ENCODE measurements at regions not wholly inside any gene's neighbourhood (a gene's known extent, or its start where the extent isn't known, plus 50 kb on each side); places are given as distances from the start of the nearest gene placed in this dataset.

DNA sequence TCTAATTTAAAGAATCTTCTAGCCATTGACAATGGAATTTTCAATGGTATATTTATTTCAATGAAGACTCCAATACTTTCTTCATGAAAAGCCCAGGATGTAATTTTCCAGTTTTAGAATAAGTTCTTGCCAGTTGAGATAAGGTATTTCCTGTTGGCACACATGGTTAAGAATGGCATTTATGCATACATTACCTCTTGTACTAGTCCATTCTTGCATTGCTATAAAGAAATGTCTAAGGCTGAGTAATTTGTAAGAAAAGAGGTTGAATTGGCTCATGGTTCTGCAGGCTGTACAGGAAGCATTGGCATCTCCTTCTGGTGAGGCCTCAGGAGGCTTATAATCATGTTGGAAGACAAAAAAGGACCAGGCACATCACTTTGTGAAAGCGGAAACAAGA is 1179.6 kb downstream of the AMY1C start:
- no peak overlapping the region for H3K4me3 ChIP-seq (ENCODE audit: low read depth, low read length)
- no peak for DNase-seq (ENCODE audit: low read depth)
- TF ChIP-seq, protein P1, sequence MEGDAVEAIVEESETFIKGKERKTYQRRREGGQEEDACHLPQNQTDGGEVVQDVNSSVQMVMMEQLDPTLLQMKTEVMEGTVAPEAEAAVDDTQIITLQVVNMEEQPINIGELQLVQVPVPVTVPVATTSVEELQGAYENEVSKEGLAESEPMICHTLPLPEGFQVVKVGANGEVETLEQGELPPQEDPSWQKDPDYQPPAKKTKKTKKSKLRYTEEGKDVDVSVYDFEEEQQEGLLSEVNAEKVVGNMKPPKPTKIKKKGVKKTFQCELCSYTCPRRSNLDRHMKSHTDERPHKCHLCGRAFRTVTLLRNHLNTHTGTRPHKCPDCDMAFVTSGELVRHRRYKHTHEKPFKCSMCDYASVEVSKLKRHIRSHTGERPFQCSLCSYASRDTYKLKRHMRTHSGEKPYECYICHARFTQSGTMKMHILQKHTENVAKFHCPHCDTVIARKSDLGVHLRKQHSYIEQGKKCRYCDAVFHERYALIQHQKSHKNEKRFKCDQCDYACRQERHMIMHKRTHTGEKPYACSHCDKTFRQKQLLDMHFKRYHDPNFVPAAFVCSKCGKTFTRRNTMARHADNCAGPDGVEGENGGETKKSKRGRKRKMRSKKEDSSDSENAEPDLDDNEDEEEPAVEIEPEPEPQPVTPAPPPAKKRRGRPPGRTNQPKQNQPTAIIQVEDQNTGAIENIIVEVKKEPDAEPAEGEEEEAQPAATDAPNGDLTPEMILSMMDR (IDR thresholded peaks at IDR 0.05; ENCODE audit: low read depth, low read length): no peak
- TF ChIP-seq, protein P2, sequence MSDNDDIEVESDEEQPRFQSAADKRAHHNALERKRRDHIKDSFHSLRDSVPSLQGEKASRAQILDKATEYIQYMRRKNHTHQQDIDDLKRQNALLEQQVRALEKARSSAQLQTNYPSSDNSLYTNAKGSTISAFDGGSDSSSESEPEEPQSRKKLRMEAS (IDR thresholded peaks at IDR 0.05; ENCODE audit: low read depth, low read length): no peak
- TF ChIP-seq MYC (IDR thresholded peaks at IDR 0.05; ENCODE audit: low read depth, low read length) (no peak), POLR2A (IDR thresholded peaks at IDR 0.05; ENCODE audit: extremely low read depth, insufficient read length) (no peak)

DNA sequence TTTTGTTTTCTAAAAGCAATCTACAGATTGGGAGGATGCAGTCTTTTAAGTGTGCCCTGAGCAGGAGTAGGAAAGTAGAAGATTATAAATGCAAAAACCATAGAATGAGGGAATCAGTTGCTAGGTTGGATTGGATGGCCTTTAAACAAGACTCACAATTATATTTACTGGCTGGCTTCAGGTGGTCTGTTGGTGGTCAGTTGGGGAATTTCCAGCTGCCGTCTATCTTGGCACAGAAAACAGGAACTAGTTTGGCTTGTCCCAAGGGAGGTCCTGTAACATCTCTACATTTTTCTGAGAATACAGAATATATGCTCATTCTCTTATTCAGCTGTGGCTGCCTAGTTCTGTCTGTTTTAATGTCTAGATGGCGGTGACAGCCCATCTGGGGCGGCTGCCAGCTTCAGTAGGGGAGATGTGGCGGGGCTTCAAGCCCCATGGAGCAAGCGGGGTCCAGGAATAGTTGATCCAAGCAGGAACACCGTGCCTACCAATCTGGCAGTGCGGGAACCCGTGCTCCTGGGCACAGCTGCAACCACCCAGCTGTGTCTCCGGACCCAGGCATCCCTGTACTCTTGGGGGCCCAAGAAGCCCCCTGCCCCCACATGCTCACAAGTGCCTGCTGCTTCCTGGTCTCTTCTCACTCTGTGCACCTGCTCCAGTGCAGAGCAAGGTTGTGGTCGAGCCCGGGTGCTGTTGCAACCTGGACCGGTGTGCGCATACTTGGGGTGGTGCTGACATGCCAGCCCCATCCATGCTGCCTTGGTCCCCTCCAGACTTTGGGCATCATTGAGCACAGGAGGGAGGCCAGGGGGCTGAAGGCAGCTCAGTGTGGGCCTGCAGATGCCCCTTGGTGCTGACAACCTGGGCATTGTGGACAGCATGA is 1182.6 kb downstream of the AMY1C start:
- peak; percentile 50 for DNase-seq (ENCODE audit: low read depth)
- TF ChIP-seq, protein P1 (IDR thresholded peaks at IDR 0.05; ENCODE audit: low read depth, low read length): no peak
- TF ChIP-seq MYC (IDR thresholded peaks at IDR 0.05; ENCODE audit: low read depth, low read length): no peak
- TF ChIP-seq, protein P2 (IDR thresholded peaks at IDR 0.05; ENCODE audit: low read depth, low read length): no peak
- TF ChIP-seq POLR2A (IDR thresholded peaks at IDR 0.05; ENCODE audit: extremely low read depth, insufficient read length): no peak
- H3K4me3 ChIP-seq (ENCODE audit: low read depth, low read length): no peak overlapping the region

DNA sequence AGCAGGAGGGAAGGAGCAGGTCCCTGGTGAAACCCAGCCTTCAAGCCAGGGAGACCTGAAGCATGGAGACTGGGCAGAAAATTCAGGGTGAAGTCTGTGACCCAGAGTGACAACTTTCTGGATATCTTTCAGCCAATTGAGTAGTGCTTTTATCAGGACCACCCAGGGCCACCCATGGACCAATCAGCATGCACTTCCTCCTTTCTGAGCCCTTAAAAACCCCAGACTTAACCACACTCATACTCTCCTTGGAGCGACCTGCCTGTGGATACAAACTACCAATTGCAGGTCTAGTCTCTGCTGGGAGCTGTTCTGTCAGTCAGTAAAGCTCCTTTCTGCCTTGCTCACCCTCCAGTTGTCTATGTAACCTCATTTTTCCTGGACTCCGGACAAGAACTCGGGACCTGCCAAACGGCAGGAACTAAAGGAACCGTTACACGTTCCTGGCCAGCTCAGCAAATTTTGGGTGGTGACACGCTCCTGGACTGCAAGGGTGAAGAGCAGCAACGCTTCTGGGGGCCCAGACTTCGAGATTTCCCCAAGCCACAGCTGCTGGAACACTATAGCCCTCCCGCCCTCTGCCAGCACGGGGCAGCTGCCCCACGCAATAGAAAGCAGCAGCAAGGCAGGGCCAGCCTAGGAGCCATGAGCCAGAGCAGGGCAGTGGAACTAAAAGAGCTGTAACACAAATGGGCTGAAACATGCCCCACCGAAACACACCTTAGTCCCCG is 1183.4 kb downstream of the AMY1C start:
- H3K4me3 ChIP-seq (ENCODE audit: low read depth, low read length): no peak overlapping the region

DNA sequence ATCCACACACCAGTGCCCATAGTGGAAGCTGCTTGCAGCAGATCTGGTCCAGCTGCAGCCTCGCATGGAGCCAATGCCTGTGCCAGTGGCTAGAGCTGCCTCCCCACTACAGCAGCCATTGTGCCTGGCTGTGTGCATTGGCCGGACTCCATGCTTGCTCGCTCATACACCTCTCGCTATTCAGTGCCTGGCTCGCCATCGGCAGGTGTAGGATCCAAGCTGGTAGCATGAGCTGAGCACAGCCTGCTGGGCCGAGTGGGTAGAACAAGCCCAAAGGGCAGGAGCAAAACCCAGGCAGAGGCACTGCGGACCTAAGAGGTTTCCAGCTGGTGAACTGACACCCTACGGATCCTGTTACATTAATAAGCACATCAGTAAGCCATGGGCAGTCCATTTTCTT is 1184.1 kb downstream of the AMY1C start:
- H3K4me3 ChIP-seq (ENCODE audit: low read depth, low read length): no peak overlapping the region
- no peak for DNase-seq (ENCODE audit: low read depth)
- no peak for TF ChIP-seq POLR2A (IDR thresholded peaks at IDR 0.05; ENCODE audit: extremely low read depth, insufficient read length)
- no peak for TF ChIP-seq MYC (IDR thresholded peaks at IDR 0.05; ENCODE audit: low read depth, low read length)
- TF ChIP-seq, protein P2 (IDR thresholded peaks at IDR 0.05; ENCODE audit: low read depth, low read length): no peak
- TF ChIP-seq, protein P1 (IDR thresholded peaks at IDR 0.05; ENCODE audit: low read depth, low read length): no peak

More for the DNA sequence above, 1183.4 kb downstream of the AMY1C start:
- peak; percentile 9 for DNase-seq (ENCODE audit: low read depth)
- TF ChIP-seq, protein P2 (IDR thresholded peaks at IDR 0.05; ENCODE audit: low read depth, low read length): no peak

DNA sequence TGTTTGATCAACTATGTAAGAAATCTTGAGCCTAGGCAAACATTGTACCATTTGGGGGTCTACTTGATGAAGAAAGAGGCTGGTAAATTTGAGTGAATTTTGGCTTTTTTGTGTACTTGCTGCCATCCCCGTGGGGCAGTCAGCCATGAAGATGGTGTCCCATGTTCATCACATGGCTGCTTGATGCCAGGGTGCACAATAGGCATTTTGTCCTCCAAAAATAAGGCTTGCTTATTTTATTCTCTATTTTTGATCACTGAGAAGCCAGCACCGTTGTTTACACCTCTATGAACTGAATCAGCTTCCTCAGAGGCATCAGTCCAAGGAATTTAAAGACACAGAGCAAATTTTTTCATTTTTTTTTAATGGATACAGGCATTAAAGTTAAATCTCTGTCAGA is 1195.7 kb downstream of the AMY1C start:
- H3K4me3 ChIP-seq (ENCODE audit: low read depth, low read length): no peak overlapping the region
- no peak for DNase-seq (ENCODE audit: low read depth)
- TF ChIP-seq, protein P1 (IDR thresholded peaks at IDR 0.05; ENCODE audit: low read depth, low read length): no peak
- TF ChIP-seq, protein P2 (IDR thresholded peaks at IDR 0.05; ENCODE audit: low read depth, low read length): no peak
- TF ChIP-seq MYC (IDR thresholded peaks at IDR 0.05; ENCODE audit: low read depth, low read length) (no peak), POLR2A (IDR thresholded peaks at IDR 0.05; ENCODE audit: extremely low read depth, insufficient read length) (no peak)
